Right ventricle myocardium inferior (tissue), 1 donor: ENCODE measurements at regions not wholly inside any gene's neighbourhood (a gene's known extent, or its start where the extent isn't known, plus 50 kb on each side); places are given as distances from the start of the nearest gene placed in this dataset.
"Not testable (repeated sequence)": the region's sequence is repeated elsewhere in the genome, so short reads cannot be mapped to it uniquely, and the experiment has no call there.

Source experiments
- ATAC-seq: fragments of 200-7000 bp; cut with Tn5 transposase; one replicate; pipeline ENCODE4 v1.9.1; 2020; ENCODE audit warnings: mild to moderate bottlenecking, moderate library complexity
- DNase-seq: peaks from one replicate; pipeline ENCODE4 v3.0.0; 2021; ENCODE audit errors: missing footprints
- intact Hi-C: fragments of 100-400 bp; cut with DNase I; formaldehyde crosslinking; loops from one replicate; pipeline ENCODE4 v1.11.0; 2022
- donor health status: DM: no; HTN: yes; CAD: no; lungs with severe emphysema.

DNA sequence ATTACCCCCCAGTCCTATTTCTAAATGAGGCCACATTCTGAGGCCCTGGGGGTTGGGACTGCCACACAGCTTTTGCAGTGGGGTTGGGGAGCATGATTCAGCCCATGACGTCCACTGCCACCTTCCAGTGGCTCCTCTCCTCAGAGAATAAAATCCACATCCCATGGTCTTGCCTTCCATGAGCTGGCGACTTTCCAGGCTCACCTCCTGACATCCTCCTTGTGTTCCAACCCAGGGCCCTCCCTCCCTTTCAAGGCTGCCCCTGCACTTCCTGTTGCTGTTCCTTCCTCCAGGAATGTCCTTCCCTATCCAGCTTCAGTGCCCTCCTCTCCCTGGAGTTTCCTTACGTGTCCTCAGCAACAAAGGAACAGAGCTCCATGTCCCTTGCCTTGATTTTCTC lies 187.3 kb upstream of the ID2 start:
- ATAC-seq (no peak), DNase-seq (peak; percentile 69)
- intact Hi-C loops = loop anchor here (10.0 kb wide), 1 partner anchor 360 kb away; no protein-coding TSS in a partner anchor

GRCh38 chr2:8495189-8495989 lies 186.5 kb upstream of the ID2 start:
- DNase-seq = peak; percentile 55
- ATAC-seq = no peak
- intact Hi-C loops = loop anchor here (10.0 kb wide), 1 partner anchor 361 kb away; no protein-coding TSS in a partner anchor

- DNase-seq = peak; percentile 55
- intact Hi-C loops = loop anchor here (10.0 kb wide), 1 partner anchor 361 kb away; no protein-coding TSS in a partner anchor
- ATAC-seq = peak; percentile 79
These were observed 185.8 kb upstream of the ID2 start for GRCh38 chr2:8496079-8496478.

DNA sequence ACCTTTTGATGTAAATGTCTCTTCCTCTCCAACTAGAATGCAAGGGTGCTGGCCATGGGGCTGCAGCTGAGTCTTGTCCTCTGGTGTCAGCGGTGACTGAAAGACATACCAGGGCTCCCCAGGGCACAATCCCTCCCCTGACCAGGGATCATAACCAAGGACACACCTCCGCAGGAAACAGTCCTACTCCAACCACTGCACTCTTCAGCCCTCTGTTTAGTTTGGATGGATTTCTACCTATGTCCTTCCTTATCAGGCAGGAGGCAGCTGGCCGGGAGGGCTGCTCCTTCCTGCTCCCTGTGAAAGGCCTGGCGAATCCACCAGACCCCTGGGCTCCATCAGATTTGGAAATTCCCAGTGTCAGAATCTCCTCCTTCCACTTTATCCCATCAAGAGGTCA lies 185.2 kb upstream of the ID2 start:
- peak; percentile 37 for ATAC-seq
- intact Hi-C loops = loop anchor here (10.0 kb wide), 1 partner anchor 362 kb away; no protein-coding TSS in a partner anchor
- no peak for DNase-seq

DNA sequence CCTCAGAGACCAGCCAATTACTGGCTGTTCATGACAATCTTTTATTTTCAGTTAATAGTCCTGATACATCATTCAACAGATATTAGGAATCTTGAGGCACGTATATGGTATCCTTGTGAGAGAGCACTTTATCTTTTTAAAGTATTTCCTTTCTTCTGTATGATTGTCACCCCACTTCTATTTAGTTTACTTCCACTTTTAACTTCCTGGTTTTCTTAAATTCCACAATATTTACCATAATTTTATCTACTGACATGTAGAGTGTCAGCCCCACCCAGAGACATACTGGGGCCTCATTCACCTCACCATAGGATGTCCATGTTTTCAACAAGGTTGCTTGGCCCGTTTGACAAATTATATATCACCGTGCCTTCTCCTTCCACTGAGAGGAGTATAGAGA lies 182.9 kb upstream of the ID2 start:
- no peak for DNase-seq
- intact Hi-C loops = loop anchor here (10.0 kb wide), 1 partner anchor 364 kb away; no protein-coding TSS in a partner anchor

GRCh38 chr2:8500124-8501054 lies 181.5 kb upstream of the ID2 start:
- ATAC-seq = no peak
- no peak for DNase-seq
- intact Hi-C loops = no loop called here

More for the DNA sequence above, 182.9 kb upstream of the ID2 start:
- no peak for ATAC-seq

- intact Hi-C loops = no loop called here
- DNase-seq (no peak), ATAC-seq (no peak)
These were observed 180.7 kb upstream of the ID2 start for GRCh38 chr2:8501061-8501720.

- intact Hi-C loops = no loop called here
- no peak for ATAC-seq
- DNase-seq = no peak
These were observed 179.5 kb upstream of the ID2 start for GRCh38 chr2:8502316-8502715.

DNA sequence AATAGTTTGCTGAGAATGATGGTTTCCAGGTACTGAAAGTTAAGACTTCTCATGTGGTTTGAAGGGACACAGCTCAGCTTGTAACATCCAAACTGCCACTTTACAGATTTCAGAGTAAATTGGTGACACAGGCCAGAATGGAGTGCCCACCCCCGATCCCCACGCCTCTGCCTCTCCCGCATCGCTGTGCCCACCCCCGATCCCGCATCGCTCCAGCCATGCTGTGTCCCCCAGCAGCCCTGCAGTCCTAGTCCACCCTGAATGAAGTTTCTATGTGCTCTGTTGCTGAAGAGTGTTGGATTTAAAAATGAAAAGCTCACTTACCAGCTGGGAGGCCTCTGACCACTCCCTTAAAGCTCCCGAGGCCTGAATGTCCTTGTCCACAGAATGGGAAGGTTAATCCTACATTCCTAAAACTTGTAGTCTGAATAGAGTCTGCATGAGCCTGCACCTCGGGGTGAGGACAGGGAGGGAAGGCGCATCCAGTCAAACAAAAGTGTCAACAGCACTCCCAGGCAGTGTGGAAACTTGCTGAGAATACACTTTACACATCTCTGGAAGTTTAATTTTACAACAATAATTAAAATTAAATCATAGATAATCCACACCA lies 176.4 kb upstream of the ID2 start:
- intact Hi-C loops = no loop called here
- no peak for DNase-seq
- peak; percentile 62 for ATAC-seq

GRCh38 chr2:8506746-8507145 lies 175.1 kb upstream of the ID2 start:
- no peak for DNase-seq
- no peak for ATAC-seq
- intact Hi-C loops = no loop called here

GRCh38 chr2:8508766-8509165 lies 173.1 kb upstream of the ID2 start:
- DNase-seq (no peak), ATAC-seq (no peak)
- intact Hi-C loops = no loop called here

DNA sequence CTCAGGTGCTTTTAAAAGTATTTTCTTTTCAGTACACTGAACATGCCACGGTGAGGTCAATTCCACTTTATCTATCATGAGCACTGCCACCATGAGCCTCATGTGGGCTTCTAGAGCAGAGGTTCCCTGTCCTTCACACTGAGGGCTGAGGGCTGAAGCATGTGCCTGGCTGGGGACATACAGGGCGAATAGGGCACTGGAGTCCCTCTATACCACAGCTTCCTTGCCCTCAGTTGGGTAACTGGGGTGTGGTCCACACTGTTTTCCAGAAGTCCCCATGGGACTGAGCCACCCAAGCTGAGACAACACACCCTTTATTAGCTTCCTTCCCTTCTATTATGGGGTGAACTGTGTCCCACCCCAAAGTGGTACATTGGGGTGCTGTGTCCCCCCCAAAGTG lies 172.2 kb upstream of the ID2 start:
- no peak for ATAC-seq
- no peak for DNase-seq
- intact Hi-C loops = loop anchor here (10.0 kb wide), 1 partner anchor 225 kb away; no protein-coding TSS in a partner anchor

DNA sequence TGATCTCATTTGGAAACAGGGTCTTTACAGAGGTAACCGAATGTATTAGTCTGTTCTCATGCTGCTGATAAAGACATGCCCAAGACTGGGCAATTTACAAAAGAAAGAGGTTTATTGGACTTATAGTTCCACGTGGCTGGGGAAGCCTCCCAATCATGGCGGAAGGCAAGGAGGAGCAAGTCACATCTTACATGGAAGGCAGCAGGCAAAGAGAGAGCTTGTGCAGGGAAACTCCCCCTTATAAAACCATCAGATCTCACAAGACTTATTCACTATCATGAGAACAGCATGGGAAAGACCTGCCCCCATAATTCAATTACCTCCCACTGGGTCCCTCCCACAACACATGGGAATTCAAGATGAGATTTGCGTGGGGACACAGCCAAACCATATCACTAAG lies 171.8 kb upstream of the ID2 start:
- ATAC-seq, DNase-seq: not testable (repeated sequence)
- intact Hi-C loops = loop anchor here (10.0 kb wide), 1 partner anchor 225 kb away; no protein-coding TSS in a partner anchor

GRCh38 chr2:8510519-8510918 lies 171.3 kb upstream of the ID2 start:
- peak; percentile 63 for DNase-seq
- intact Hi-C loops = loop anchor here (10.0 kb wide), 1 partner anchor 226 kb away; no protein-coding TSS in a partner anchor
- peak; percentile 78 for ATAC-seq

DNA sequence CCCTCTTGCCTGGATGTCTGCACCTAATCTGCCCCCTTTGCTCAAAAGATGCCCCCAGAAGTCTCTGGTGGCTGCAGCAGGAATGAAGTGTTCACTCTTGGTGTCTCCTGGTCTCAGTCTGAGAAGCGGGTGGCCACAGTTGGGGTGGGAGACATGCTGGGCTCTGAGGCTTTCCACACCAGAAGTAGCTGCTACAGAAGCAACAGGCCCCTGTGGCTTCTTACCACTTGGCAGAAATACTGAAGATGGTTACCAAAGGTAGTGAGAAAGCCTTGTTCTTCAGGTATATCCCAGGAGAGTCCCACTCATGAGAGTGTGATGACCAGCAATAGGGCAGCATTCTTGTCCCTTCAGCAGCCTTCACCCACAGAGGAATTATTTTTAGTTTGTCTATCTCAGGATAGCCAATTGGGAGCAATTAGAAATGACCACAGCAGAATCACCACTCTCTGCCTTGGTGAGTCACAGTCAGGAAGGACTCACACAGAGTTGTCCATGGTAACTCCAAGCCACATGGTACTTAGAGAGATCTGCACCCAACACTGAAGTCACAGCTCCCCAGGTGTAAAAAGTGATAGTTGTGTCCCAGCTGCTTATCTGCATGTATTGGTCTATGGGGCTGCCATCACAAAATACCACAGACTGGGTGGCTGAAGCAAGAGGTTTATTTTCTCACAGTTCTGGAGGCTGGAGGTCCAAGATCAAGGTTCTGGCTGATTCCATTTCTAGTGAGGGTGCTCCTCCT lies 169.8 kb upstream of the ID2 start:
- intact Hi-C loops = loop anchor here (10.0 kb wide), 1 partner anchor 227 kb away; no protein-coding TSS in a partner anchor
- no peak for DNase-seq
- ATAC-seq = no peak

- intact Hi-C loops = loop anchor here (10.0 kb wide), 1 partner anchor 229 kb away; no protein-coding TSS in a partner anchor
- no peak for ATAC-seq
- DNase-seq = peak; percentile 47
These were observed 168.1 kb upstream of the ID2 start for GRCh38 chr2:8513601-8514273.

DNA sequence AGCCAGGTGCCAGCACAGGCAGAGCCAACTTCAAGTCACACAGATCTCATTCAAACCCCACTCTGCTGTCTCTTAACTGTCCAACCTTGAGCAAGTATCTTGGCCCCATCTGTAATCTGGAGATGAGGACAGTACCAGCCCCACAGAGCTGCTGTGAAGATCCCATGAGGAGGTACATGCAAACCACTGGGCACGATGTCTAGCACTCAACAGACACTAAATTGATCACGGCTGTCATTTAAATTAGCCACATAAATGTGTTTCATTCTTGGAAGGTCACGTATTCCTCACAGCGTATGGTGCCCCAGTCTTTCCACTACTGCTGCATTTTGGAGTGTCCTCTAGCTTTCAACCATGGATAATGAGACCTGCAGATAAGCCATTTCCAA lies 167.6 kb upstream of the ID2 start:
- ATAC-seq = no peak
- intact Hi-C loops = loop anchor here (10.0 kb wide), 1 partner anchor 229 kb away; no protein-coding TSS in a partner anchor
- DNase-seq = no peak
